Body of pancreas (tissue), 4 donors: ENCODE measurements at regions not wholly inside any gene's neighbourhood (a gene's known extent, or its start where the extent isn't known, plus 50 kb on each side); places are given as distances from the start of the nearest gene placed in this dataset.

Experiments used
- ATAC-seq: fragments of 150-250 bp; one replicate; pipeline ENCODE4 v1.9.1; 2016
- DNase-seq, 4 donors: peaks; one replicate each; pipeline ENCODE4 v3.0.0-alpha.2; 2019
- H3K27ac ChIP-seq, 4 donors: fragments of 200-600 bp; sonication (generic); 1 replicate in 3 of 4; 2 replicates in 1 of 4; pipeline versions ENCODE4 v1.5.1 to v1.6.1; 2016 to 2019; ENCODE audit warnings: mild to moderate bottlenecking in 1 of 4, mixed read lengths in 1 of 4, moderate library complexity in 1 of 4
- H3K27me3 ChIP-seq, 2 donors: fragments of 200-600 bp; sonication (generic); one replicate each; pipeline ENCODE4 v1.6.0; 2016; ENCODE audit warnings: mild to moderate bottlenecking in 1 of 2
- H3K36me3 ChIP-seq, 2 donors: fragments of 200-600 bp; sonication (generic); replicated peaks in 1 of 2; 2 replicates each; pipeline ENCODE4 v1.5.1; 2016; ENCODE audit warnings: low read depth in 2 of 2; ENCODE audit not compliant: insufficient read depth in 1 of 2
- H3K4me1 ChIP-seq: fragments of 200-600 bp; sonication (generic); one replicate; pipeline ENCODE4 v1.6.0; 2016
- H3K4me3 ChIP-seq, 2 donors: fragments of 200-600 bp; sonication (generic); 1 replicate in 1 of 2; 2 replicates in 1 of 2; pipeline ENCODE4 v1.5.1; 2016 to 2019
- H3K9me3 ChIP-seq, 3 donors: fragments of 200-600 bp; sonication (generic); 1 replicate in 2 of 3; 2 replicates in 1 of 3; pipeline ENCODE4 v1.5.1; 2016
- POLR2A ChIP-seq, 3 donors: fragments of 450-650 bp; IDR thresholded peaks; one replicate each; pipeline ENCODE4 v1.6.1; 2016; ENCODE audit warnings: antibody characterized with exemption in 3 of 3, mild to moderate bottlenecking in 2 of 3
- WGBS, 2 donors: methylation state at CpG; one replicate each; pipeline ENCODE4 v1.1.5; 2017; 5-methylcytosine and 5-hydroxymethylcytosine counted together
- intact Hi-C: fragments of 100-400 bp; cut with DNase I; formaldehyde crosslinking; loops from one replicate; pipeline ENCODE4 v1.15.1; 2023
- TF ChIP-seq, protein P1 (sequence below), 7 experiments: fragments of 450-650 bp in 4 of 7; fragments of 200-600 bp in 3 of 7; sonication (generic) in 3 of 7; IDR thresholded peaks; one replicate each; pipeline ENCODE4 v1.5.1; 2016 to 2019; ENCODE audit warnings: antibody characterized with exemption in 7 of 7

DNA sequence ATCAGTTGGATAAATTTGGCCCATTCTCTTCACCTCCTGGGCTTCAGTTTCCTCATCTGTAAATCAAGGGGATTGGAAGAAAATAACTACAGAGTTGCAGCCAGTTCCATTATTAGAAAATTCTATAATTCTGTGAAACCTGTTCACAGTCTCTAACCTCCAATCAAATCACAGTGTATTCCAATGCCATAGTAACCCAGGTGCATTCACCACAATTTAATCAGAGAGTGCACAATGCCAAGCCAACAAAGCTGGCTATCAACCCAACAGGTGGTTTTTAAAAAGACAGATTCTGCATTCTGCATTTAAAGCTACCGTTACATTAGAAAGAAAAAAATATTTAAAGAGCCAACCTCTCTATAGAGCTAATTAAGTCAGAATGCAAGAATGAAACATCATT is 308.6 kb downstream of the RNF144A start:
- ATAC-seq (no peak), DNase-seq (no peak)
- Histone ChIP-seq H3K27ac (no peak overlapping the region), H3K27me3 (no peaks in the 10 kb centered on the region), H3K36me3 (no peaks in the 10 kb centered on the region), H3K4me3 (no peak overlapping the region), H3K9me3 (no peaks in the 10 kb centered on the region), H3K4me1 (peaks cover 7% of the 10 kb centered on the region)
- WGBS, 2 donors = 41 to 45% methylated on average over 1 of the region's 1 CpG
- TF ChIP-seq, protein P1, sequence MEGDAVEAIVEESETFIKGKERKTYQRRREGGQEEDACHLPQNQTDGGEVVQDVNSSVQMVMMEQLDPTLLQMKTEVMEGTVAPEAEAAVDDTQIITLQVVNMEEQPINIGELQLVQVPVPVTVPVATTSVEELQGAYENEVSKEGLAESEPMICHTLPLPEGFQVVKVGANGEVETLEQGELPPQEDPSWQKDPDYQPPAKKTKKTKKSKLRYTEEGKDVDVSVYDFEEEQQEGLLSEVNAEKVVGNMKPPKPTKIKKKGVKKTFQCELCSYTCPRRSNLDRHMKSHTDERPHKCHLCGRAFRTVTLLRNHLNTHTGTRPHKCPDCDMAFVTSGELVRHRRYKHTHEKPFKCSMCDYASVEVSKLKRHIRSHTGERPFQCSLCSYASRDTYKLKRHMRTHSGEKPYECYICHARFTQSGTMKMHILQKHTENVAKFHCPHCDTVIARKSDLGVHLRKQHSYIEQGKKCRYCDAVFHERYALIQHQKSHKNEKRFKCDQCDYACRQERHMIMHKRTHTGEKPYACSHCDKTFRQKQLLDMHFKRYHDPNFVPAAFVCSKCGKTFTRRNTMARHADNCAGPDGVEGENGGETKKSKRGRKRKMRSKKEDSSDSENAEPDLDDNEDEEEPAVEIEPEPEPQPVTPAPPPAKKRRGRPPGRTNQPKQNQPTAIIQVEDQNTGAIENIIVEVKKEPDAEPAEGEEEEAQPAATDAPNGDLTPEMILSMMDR (IDR thresholded peaks at IDR 0.05) = no peak
- TF ChIP-seq POLR2A (IDR thresholded peaks at IDR 0.05) = no peak
- intact Hi-C loops = no loop called here

DNA sequence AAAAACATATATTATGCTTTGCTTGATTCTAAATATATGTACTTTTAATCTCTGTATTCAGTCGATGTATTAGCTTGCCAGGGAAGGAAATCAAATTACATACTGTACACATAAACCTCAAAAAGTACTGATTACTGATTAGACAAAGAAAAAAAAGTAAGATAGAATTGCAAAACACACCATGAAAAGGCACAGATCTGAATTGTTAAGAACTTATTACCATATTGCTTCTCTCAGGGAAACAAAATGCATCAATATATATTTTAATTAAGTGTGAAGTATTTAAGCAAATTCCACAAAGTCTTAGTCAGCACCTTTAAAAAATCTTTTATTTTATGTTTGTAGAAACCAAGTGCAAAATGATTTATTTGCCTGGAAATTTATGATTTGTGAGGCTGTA is 309.3 kb downstream of the RNF144A start:
- ATAC-seq (no peak), DNase-seq (no peak)
- WGBS, 2 donors = 0 to 3% methylated on average over 1 of the region's 1 CpG
- intact Hi-C loops = no loop called here
- Histone ChIP-seq H3K36me3 (no peaks in the 10 kb centered on the region), H3K9me3 (no peaks in the 10 kb centered on the region), H3K4me3 (no peak overlapping the region), H3K4me1 (peaks cover 7% of the 10 kb centered on the region), H3K27me3 (no peaks in the 10 kb centered on the region), H3K27ac (no peak overlapping the region)
- TF ChIP-seq POLR2A (IDR thresholded peaks at IDR 0.05) = no peak
- TF ChIP-seq, protein P1 (IDR thresholded peaks at IDR 0.05) = no peak

DNA sequence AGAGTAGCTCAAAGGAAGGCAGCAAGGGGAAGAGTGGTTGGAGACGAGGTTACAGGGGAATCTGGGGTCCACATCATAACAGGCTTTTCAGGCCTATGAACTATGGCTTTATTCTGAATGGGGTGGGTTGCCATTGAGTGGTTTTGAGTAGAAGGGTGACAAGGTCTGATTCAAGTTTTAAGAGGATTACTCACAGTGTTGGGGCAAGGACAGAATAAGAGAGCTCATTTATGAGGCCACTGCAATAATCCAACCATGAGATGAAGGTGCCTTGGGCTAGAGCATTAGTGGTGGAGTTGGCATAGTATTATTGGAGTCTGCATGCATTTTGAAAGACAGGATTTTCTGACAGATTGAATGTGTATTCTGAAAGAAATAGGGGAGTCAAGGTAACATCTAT is 315.9 kb downstream of the RNF144A start:
- ATAC-seq (no peak), DNase-seq (no peak)
- H3K27me3 ChIP-seq = no peaks in the 10 kb centered on the region
- no peak overlapping the region for H3K27ac ChIP-seq
- WGBS, 2 donors = 24 to 83% methylated on average over 1 of the region's 1 CpG
- H3K4me3 ChIP-seq = no peak overlapping the region
- no peaks in the 10 kb centered on the region for H3K9me3 ChIP-seq
- TF ChIP-seq, protein P1 (IDR thresholded peaks at IDR 0.05) = no peak
- TF ChIP-seq POLR2A (IDR thresholded peaks at IDR 0.05) = no peak
- intact Hi-C loops = no loop called here
- H3K4me1 ChIP-seq = no peaks in the 10 kb centered on the region
- H3K36me3 ChIP-seq = no peaks in the 10 kb centered on the region

DNA sequence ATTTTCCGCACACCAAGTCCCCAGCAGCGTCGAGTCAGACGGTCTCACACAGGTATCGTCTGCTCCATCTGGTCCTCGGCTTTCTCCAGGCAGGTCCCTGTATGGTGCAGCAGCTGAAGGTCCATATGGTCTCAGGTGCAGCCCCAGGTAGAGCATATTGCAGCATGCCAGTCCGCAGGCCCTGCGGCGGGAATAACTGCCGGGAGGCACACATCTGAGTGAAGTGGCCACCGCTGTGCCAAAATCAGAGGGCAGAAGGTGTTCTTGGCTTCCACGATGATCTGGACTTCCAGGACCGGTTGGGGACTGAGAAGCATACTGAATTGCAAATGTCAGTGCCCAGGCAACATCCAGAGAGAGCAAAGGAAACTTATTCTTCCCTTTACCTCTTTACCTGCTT is 320.3 kb downstream of the RNF144A start:
- DNase-seq = no peak
- Histone ChIP-seq H3K27ac (no peak overlapping the region), H3K27me3 (no peaks in the 10 kb centered on the region), H3K4me1 (no peaks in the 10 kb centered on the region), H3K4me3 (no peak overlapping the region), H3K36me3 (no peaks in the 10 kb centered on the region), H3K9me3 (no peaks in the 10 kb centered on the region)
- intact Hi-C loops = no loop called here
- ATAC-seq = no peak
- TF ChIP-seq, protein P1 (IDR thresholded peaks at IDR 0.05) = no peak
- TF ChIP-seq POLR2A (IDR thresholded peaks at IDR 0.05) = no peak
- WGBS, 2 donors = 93 to 94% methylated on average over 13 of the region's 13 CpGs

DNA sequence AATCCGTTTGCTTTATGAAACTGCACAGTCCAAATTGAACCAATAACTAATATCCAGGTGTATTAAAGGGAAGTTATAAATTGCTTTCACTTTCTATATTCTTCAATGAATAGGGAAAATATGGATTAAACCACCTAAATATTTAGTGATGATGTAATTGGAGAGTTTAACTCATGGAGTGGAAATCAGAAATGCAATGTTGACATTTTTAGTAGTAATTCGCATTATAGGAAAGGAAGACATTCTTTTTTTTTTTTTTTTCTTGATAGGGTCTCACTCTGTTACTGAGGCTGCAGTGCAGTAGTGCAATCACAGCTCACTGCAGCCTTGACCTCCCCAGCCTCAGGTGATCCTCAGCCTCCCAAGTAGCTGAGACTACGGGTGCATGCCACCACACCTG is 321.9 kb downstream of the RNF144A start:
- H3K4me1 ChIP-seq = no peaks in the 10 kb centered on the region
- 72 to 89% methylated on average over 3 of the region's 3 CpGs for WGBS, 2 donors
- no peaks in the 10 kb centered on the region for H3K27me3 ChIP-seq
- no peaks in the 10 kb centered on the region for H3K9me3 ChIP-seq
- H3K4me3 ChIP-seq = no peak overlapping the region
- no peak overlapping the region for H3K27ac ChIP-seq
- H3K36me3 ChIP-seq = no peaks in the 10 kb centered on the region
- ATAC-seq (no peak), DNase-seq (no peak)
- TF ChIP-seq POLR2A (IDR thresholded peaks at IDR 0.05) = no peak
- TF ChIP-seq, protein P1 (IDR thresholded peaks at IDR 0.05) = no peak
- intact Hi-C loops = no loop called here
